Ovary (tissue), 3 donors: ENCODE measurements at regions not wholly inside any gene's neighbourhood (a gene's known extent, or its start where the extent isn't known, plus 50 kb on each side); places are given as distances from the start of the nearest gene placed in this dataset.

Experiments used
- POLR2A ChIP-seq: fragments of 450-650 bp; IDR thresholded peaks from one replicate; pipeline ENCODE4 v1.6.1; 2017; ENCODE audit warnings: antibody characterized with exemption, mild to moderate bottlenecking, moderate library complexity
- TF ChIP-seq, protein P1 (sequence below), 3 donors: fragments of 450-650 bp in 2 of 3; fragments of 200-600 bp in 1 of 3; IDR thresholded peaks; one replicate each; pipeline versions ENCODE4 v1.5.1 to v1.8.0; 2016 to 2022; ENCODE audit warnings: antibody characterized with exemption in 3 of 3, mild to moderate bottlenecking in 1 of 3
- donor health status: DM: no; HTN: no; CAD: no.

DNA sequence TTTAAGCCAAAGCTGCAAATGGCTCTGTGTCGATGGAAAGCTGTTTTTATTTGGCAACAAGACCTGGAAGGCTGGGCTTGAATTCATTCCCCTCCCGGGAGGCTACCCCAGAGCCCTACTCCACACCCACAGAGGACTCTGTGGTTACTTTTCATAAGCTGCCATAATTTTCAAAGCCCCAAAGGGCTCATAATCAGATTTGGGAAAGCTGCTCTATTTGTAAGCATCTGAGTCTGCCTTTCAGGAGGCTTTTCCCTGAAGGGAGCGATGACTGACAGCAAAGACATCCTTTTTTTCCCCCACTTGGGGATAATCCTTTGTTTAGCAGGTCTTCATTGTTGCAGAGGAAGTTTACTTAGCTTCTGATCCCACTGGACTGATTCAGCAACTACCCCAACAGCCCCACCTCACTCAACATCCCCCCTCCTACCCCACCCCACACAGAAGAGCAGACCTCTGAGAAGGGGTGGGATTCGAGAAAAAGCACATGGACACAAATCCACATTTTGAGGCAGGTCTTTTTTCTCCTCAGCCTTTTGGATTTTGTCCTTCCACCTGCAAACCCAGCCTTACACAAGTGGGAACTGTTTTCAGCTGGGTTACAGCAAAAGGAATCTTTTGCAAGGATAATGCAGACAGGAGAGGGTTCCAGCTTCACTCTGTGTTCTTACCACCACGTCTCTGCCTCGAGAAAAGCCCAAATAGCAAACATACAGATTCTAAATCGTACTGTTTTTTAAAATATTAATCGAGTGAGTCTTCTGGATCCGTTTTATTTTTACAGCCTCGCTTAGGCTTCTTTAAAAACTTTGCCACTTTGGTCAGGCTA, 244.4 kb upstream of the TUT7 start:
- TF ChIP-seq, protein P1, sequence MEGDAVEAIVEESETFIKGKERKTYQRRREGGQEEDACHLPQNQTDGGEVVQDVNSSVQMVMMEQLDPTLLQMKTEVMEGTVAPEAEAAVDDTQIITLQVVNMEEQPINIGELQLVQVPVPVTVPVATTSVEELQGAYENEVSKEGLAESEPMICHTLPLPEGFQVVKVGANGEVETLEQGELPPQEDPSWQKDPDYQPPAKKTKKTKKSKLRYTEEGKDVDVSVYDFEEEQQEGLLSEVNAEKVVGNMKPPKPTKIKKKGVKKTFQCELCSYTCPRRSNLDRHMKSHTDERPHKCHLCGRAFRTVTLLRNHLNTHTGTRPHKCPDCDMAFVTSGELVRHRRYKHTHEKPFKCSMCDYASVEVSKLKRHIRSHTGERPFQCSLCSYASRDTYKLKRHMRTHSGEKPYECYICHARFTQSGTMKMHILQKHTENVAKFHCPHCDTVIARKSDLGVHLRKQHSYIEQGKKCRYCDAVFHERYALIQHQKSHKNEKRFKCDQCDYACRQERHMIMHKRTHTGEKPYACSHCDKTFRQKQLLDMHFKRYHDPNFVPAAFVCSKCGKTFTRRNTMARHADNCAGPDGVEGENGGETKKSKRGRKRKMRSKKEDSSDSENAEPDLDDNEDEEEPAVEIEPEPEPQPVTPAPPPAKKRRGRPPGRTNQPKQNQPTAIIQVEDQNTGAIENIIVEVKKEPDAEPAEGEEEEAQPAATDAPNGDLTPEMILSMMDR (IDR thresholded peaks at IDR 0.05): no peak
- TF ChIP-seq POLR2A: no peak
